GM19035 (cell line): ENCODE measurements at regions not wholly inside any gene's neighbourhood (a gene's known extent, or its start where the extent isn't known, plus 50 kb on each side); places are given as distances from the start of the nearest gene placed in this dataset.

ENCODE experiments used
- ATAC-seq: cut with Tn5 transposase; IDR thresholded peaks from one replicate; pipeline ENCODE4 v1.9.1; 2021; ENCODE audit not compliant: unreplicated experiment

DNA sequence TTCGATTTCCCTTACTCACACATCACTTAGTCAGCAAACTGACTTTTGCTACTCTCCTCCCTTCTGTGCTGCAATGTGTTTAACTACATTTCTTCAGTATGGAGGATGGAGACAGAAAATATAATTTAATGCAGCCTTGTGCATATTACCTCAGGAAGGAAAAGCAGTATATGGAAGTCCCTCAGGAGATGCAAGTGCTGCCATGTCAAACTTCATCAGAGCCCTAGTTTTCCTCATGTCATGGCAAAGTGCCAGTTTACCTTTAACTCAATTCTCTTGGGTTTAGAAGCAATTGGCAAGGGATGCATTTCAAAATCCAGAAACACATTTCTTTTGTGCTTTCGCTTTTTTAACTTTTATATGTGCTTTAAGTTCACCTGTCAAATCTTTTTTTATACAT, 365.4 kb downstream of the ISL1 start:
- no peak for ATAC-seq
